ENCODE measurements at regions not wholly inside any gene's neighbourhood (a gene's known extent, or its start where the extent isn't known, plus 50 kb on each side); places are given as distances from the start of the nearest gene placed in this dataset.

GRCh38 chr22:44600207-44600785, 101.7 kb upstream of the PRR5 start:
- intact Hi-C loops (cut with micrococcal nuclease; ENCODE audit: unreplicated experiment) = no loop called here
- ATAC-seq (no peak), DNase-seq (ENCODE audit: low read depth, low spot score) (no peak)
- ChIA-PET CTCF (no interaction called here), POLR2A (no interaction called here)
- in situ Hi-C loops (cut with HindIII; ENCODE audit: low pct_unique_long_range_greater_than_20kb, low sequenced_read_pairs) = no loop called here
- no peak for TF ChIP-seq SIN3A (IDR thresholded peaks at IDR 0.05; ENCODE audit: borderline replicate concordance, insufficient read depth, low read depth, low read length)
- H3K27me3 ChIP-seq (ENCODE audit: control insufficient read depth, insufficient read depth, low read length) = no peaks in the 10 kb centered on the region
- H3K27ac ChIP-seq (ENCODE audit: low read length) = no peak overlapping the region
- no TSS peak for BruUV-seq (replicated peaks)
- H3K36me3 ChIP-seq (ENCODE audit: control insufficient read depth, insufficient read depth, low read length) = no peaks in the 10 kb centered on the region
- H3K9me3 ChIP-seq (ENCODE audit: control insufficient read depth, insufficient read depth, low read depth, low read length) = no peaks in the 10 kb centered on the region
- H3K4me3 ChIP-seq (ENCODE audit: low read depth in 2 of 2, low read length in 2 of 2) = no peak overlapping the region
- no peaks in the 10 kb centered on the region for H3K4me1 ChIP-seq (ENCODE audit: control insufficient read depth, insufficient read depth, low read length)

- no peak for ATAC-seq
- H3K36me3 ChIP-seq (ENCODE audit: control insufficient read depth, insufficient read depth, low read length) = no peaks in the 10 kb centered on the region
- in situ Hi-C loops (cut with HindIII; ENCODE audit: low pct_unique_long_range_greater_than_20kb, low sequenced_read_pairs) = no loop called here
- H3K9me3 ChIP-seq (ENCODE audit: control insufficient read depth, insufficient read depth, low read depth, low read length) = no peaks in the 10 kb centered on the region
- ChIA-PET CTCF (no interaction called here), POLR2A (no interaction called here)
- H3K4me1 ChIP-seq (ENCODE audit: control insufficient read depth, insufficient read depth, low read length) = no peaks in the 10 kb centered on the region
- H3K4me3 ChIP-seq (ENCODE audit: low read depth in 2 of 2, low read length in 2 of 2) = no peak overlapping the region
- no peak overlapping the region for H3K27ac ChIP-seq (ENCODE audit: low read length)
- intact Hi-C loops (cut with micrococcal nuclease; ENCODE audit: unreplicated experiment) = no loop called here
- DNase-seq (ENCODE audit: low read depth, low spot score) = no peak
- TF ChIP-seq TCF7L2 (IDR thresholded peaks at IDR 0.05; ENCODE audit: low read depth, low read length) (no peak), SIN3A (IDR thresholded peaks at IDR 0.05; ENCODE audit: borderline replicate concordance, insufficient read depth, low read depth, low read length) (no peak), REST (IDR thresholded peaks at IDR 0.05; ENCODE audit: insufficient read depth in 1 of 2, low read depth in 2 of 2, low read length in 1 of 2) (no peak), CTCF (IDR thresholded peaks at IDR 0.05) (no peak), POLR2AphosphoS5 (IDR thresholded peaks at IDR 0.05; ENCODE audit: low read depth, low read length) (no peak)
- no peaks in the 10 kb centered on the region for H3K27me3 ChIP-seq (ENCODE audit: control insufficient read depth, insufficient read depth, low read length)
- no TSS peak for BruUV-seq (replicated peaks)
These were observed 101.6 kb upstream of the RTL6 start for GRCh38 chr22:44599500-44600140.

- Histone ChIP-seq H3K36me3 (ENCODE audit: control insufficient read depth, insufficient read depth, low read length) (no peaks in the 10 kb centered on the region), H3K4me1 (ENCODE audit: control insufficient read depth, insufficient read depth, low read length) (no peaks in the 10 kb centered on the region), H3K9me3 (ENCODE audit: control insufficient read depth, insufficient read depth, low read depth, low read length) (no peaks in the 10 kb centered on the region), H3K4me3 (ENCODE audit: low read depth in 2 of 2, low read length in 2 of 2) (no peak overlapping the region), H3K27me3 (ENCODE audit: control insufficient read depth, insufficient read depth, low read length) (no peaks in the 10 kb centered on the region), H3K27ac (ENCODE audit: low read length) (no peak overlapping the region)
- TF ChIP-seq TCF7L2 (IDR thresholded peaks at IDR 0.05; ENCODE audit: low read depth, low read length) = no peak
- TF ChIP-seq REST (IDR thresholded peaks at IDR 0.05; ENCODE audit: insufficient read depth in 1 of 2, low read depth in 2 of 2, low read length in 1 of 2) = no peak
- no peak for TF ChIP-seq CTCF (IDR thresholded peaks at IDR 0.05)
- TF ChIP-seq SIN3A (IDR thresholded peaks at IDR 0.05; ENCODE audit: borderline replicate concordance, insufficient read depth, low read depth, low read length) = no peak
- TF ChIP-seq POLR2AphosphoS5 (IDR thresholded peaks at IDR 0.05; ENCODE audit: low read depth, low read length) = no peak
- DNase-seq (ENCODE audit: low read depth, low spot score) (no peak), ATAC-seq (no peak)
- in situ Hi-C loops (cut with HindIII; ENCODE audit: low pct_unique_long_range_greater_than_20kb, low sequenced_read_pairs) = no loop called here
- intact Hi-C loops (cut with micrococcal nuclease; ENCODE audit: unreplicated experiment) = no loop called here
- ChIA-PET POLR2A (no interaction called here), CTCF (no interaction called here)
- BruUV-seq (replicated peaks) = no TSS peak
These were observed 101.1 kb upstream of the RTL6 start for GRCh38 chr22:44599084-44599483.
